ENCODE measurements at regions not wholly inside any gene's neighbourhood (a gene's known extent, or its start where the extent isn't known, plus 50 kb on each side); places are given as distances from the start of the nearest gene placed in this dataset.
A peak's percentile ranks its signal among the peaks of the same experiment; 100 is the strongest.

DNA sequence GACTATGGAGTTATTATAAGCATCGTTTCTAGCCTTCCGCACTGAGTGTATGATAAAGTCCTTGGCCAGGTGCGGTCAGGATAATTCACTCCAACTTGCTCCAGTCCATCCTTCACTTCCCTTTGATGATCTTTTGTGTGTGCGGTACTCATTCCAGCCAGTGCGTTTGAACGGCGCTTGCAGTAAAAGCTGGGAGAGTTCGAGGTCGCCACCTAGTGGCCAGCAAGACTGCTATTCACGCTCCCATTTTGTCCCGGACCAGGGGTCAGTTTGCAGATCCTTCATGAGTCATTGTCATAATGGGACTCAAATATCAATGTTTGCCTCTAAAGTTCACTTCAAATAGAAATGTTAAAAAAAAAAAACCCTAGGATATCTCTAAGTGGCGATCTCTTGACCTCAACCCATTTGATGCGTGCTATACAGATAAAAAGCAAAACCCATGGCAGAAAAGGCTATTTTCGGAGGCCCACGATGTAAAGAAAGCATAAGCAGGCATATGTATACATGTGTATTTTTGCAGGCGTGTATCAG lies 417.1 kb downstream of the TMEM114 start:
- ATAC-seq (ENCODE audit: low read depth) (peak; percentile 78), DNase-seq (ENCODE audit: low spot score) (no peak)
- Histone ChIP-seq H3K36me3 (ENCODE audit: low read depth) (no peaks in the 10 kb centered on the region), H3K27me3 (ENCODE audit: insufficient read depth, poor library complexity, severe bottlenecking) (no peaks in the 10 kb centered on the region), H3K9me3 (ENCODE audit: severe bottlenecking) (peaks cover 1% of the 10 kb centered on the region), H3K4me3 (ENCODE audit: severe bottlenecking) (no peak overlapping the region), H3K27ac (ENCODE audit: poor library complexity, severe bottlenecking) (no peak overlapping the region), H3K4me1 (ENCODE audit: insufficient read depth, poor library complexity, severe bottlenecking) (no peaks in the 10 kb centered on the region)
- peak; percentile 85 for TF ChIP-seq CTCF (IDR thresholded peaks at IDR 0.05; ENCODE audit: poor library complexity, severe bottlenecking)

DNA sequence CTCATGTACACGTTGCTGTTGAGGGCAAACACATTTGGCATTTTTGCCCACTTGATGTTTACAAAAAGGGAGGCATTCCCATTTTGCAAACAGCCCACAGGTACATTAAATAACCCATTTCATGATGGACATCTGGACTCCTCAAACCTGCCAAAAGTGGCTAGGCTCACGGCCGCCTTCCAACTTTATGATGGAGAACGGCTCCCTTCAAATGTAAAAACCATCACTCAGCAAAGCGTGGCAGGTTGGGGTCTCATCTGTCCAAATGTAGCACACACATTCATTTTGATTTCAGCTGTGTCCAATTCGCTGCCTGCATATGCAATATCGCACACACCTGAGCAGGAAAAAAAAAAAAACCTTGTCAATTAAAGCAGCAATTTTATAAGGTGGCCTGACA lies 417.8 kb downstream of the TMEM114 start:
- no peak for TF ChIP-seq CTCF (IDR thresholded peaks at IDR 0.05; ENCODE audit: poor library complexity, severe bottlenecking)
- no peak for ATAC-seq (ENCODE audit: low read depth)
- Histone ChIP-seq H3K36me3 (ENCODE audit: low read depth) (no peaks in the 10 kb centered on the region), H3K4me3 (ENCODE audit: severe bottlenecking) (no peak overlapping the region), H3K27me3 (ENCODE audit: insufficient read depth, poor library complexity, severe bottlenecking) (no peaks in the 10 kb centered on the region), H3K27ac (ENCODE audit: poor library complexity, severe bottlenecking) (no peak overlapping the region), H3K9me3 (ENCODE audit: severe bottlenecking) (peaks cover 1% of the 10 kb centered on the region), H3K4me1 (ENCODE audit: insufficient read depth, poor library complexity, severe bottlenecking) (no peaks in the 10 kb centered on the region)
- DNase-seq (ENCODE audit: low spot score), result no peak

DNA sequence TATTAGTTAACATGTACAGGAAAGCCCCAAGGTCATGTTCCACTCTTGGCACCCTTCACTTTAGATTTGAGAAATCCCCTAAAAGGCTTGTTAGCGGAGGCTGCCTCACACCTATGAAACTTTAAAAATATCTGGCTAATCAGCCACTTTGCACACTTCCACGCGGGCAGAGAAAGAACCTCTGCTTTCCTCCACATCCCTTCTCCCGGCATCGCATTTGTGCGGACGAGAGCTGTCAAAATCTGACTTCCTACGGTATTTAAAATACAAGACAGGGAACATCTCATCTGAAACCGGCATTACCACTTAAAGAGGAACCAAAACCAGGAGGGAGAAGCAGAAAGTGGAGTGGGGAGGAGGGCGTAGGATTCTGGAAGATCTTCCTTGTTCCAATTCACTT lies 422.3 kb downstream of the TMEM114 start:
- Histone ChIP-seq H3K27me3 (ENCODE audit: insufficient read depth, poor library complexity, severe bottlenecking) (no peaks in the 10 kb centered on the region), H3K27ac (ENCODE audit: poor library complexity, severe bottlenecking) (no peak overlapping the region), H3K36me3 (ENCODE audit: low read depth) (no peaks in the 10 kb centered on the region), H3K9me3 (ENCODE audit: severe bottlenecking) (no peaks in the 10 kb centered on the region), H3K4me1 (ENCODE audit: insufficient read depth, poor library complexity, severe bottlenecking) (no peaks in the 10 kb centered on the region), H3K4me3 (ENCODE audit: severe bottlenecking) (no peak overlapping the region)
- TF ChIP-seq CTCF (IDR thresholded peaks at IDR 0.05; ENCODE audit: poor library complexity, severe bottlenecking), result no peak
- no peak for ATAC-seq (ENCODE audit: low read depth)
- no peak for DNase-seq (ENCODE audit: low spot score)

DNA sequence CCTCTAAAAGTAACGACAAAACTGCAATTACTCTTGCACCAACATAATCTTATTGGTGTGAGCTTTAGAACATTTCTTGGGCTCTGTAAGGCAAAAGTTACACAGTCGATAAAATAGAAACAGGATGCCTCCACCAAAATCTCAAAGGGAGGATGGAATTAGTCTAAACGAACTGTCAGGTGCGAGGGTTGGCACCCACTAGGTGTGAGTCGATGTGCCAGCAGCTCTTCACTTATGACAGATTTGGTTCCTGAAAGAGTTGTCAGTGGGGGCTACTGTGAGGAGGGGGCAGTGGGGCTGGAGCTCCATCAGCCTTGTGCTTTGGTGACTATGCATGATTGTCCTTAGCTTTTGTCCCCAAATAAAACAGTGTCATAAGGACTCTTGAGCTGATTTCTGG lies 422.9 kb downstream of the TMEM114 start:
- DNase-seq (ENCODE audit: low spot score), result no peak
- H3K27me3 ChIP-seq (ENCODE audit: insufficient read depth, poor library complexity, severe bottlenecking), result no peaks in the 10 kb centered on the region
- ATAC-seq (ENCODE audit: low read depth), result no peak
- H3K4me3 ChIP-seq (ENCODE audit: severe bottlenecking), result no peak overlapping the region
- H3K9me3 ChIP-seq (ENCODE audit: severe bottlenecking), result no peaks in the 10 kb centered on the region
- no peaks in the 10 kb centered on the region for H3K36me3 ChIP-seq (ENCODE audit: low read depth)
- TF ChIP-seq CTCF (IDR thresholded peaks at IDR 0.05; ENCODE audit: poor library complexity, severe bottlenecking), result no peak
- no peak overlapping the region for H3K27ac ChIP-seq (ENCODE audit: poor library complexity, severe bottlenecking)
- no peaks in the 10 kb centered on the region for H3K4me1 ChIP-seq (ENCODE audit: insufficient read depth, poor library complexity, severe bottlenecking)

DNA sequence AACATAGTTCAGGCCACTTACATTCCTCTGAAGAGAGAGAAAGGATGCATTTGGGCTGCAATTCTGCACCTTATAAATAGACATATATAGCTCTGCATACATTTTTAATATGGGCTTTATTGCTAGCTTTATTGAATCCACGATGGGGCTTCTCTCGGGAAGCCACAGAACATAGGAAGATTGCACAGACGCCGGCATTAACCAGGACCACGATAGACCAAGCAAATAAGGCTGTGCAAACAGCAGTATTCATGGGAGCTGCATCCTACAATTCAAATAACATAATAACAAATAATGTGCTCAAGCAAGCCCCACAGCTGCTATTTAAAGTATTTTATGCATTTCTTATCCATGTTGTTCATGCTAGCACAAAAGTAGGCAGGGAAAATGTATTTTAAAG lies 432.3 kb downstream of the TMEM114 start:
- ATAC-seq (ENCODE audit: low read depth), result no peak
- TF ChIP-seq CTCF (IDR thresholded peaks at IDR 0.05; ENCODE audit: poor library complexity, severe bottlenecking), result no peak

More for the DNA sequence above, 432.3 kb downstream of the TMEM114 start:
- DNase-seq (ENCODE audit: low spot score), result no peak
- H3K4me1 ChIP-seq (ENCODE audit: insufficient read depth, poor library complexity, severe bottlenecking), result no peaks in the 10 kb centered on the region
- H3K36me3 ChIP-seq (ENCODE audit: low read depth), result no peaks in the 10 kb centered on the region
- H3K4me3 ChIP-seq (ENCODE audit: severe bottlenecking), result no peak overlapping the region
- no peaks in the 10 kb centered on the region for H3K27me3 ChIP-seq (ENCODE audit: insufficient read depth, poor library complexity, severe bottlenecking)
- no peak overlapping the region for H3K27ac ChIP-seq (ENCODE audit: poor library complexity, severe bottlenecking)
- H3K9me3 ChIP-seq (ENCODE audit: severe bottlenecking), result no peaks in the 10 kb centered on the region

Data from RWPE2 (cell line).